ENCODE measurements at regions not wholly inside any gene's neighbourhood (a gene's known extent, or its start where the extent isn't known, plus 50 kb on each side); places are given as distances from the start of the nearest gene placed in this dataset.

DNA sequence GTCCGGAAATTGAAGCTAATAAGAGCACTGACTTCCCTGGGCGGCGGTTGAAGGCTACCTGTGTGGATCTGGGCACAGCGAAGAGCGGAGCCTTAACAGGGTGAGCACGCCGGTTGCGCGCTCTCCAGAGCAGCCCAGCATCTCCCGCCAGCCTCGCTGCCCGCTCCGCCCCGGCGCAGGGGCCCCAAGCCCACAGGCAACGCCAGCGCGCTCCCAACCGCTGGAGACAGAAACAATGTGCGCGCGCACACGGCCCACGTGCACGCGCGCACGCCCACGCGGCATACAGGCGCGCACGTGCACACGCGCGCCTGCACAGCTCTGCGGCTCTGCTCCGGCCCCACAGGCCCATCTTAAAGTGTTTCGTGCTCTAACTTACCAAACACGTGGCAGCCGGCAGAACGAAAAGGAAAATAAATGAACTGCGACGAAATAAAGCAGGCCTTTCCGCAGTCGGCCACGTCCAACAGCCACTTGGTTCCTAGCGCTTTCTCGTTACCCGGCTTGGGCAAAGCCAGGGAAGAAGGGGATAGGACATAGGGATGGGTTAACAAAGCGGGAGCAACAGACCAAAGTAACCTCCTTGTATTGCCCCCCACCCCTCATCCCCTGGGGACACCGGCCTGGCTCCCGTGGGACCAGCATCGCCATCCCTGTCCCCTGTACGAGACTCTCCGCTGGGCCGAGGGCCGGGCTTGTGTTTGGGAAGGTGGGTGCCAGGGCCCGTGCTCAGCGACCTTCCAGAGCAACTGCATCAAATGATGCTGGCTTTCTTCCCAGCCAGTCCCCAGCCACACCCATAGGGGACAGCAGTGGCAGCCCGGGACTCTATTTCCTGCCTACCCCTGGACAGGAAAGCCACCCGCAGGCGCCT, 203.7 kb downstream of the ABHD5 start:
- DNase-seq = peak; percentile 86

DNA sequence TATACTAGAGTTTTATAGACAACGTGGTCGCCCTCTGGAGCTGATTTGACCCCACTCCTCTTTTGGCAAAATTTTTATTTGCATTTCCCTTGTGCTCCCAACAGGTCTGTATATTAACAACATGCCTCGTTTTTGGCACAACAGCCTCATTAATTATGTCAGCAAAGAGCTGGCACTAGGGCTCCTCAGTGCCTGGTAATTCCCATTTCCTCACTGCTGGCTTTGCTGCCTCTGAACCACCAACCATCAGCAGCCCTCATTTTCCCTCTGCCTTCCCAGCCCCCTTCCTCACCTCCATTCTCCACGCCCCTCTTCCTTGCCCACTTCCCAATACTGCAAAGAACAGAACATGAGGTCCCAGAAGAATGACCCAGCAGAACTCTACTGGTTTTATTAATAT, 204.8 kb downstream of the ABHD5 start:
- no peak for DNase-seq

DNA sequence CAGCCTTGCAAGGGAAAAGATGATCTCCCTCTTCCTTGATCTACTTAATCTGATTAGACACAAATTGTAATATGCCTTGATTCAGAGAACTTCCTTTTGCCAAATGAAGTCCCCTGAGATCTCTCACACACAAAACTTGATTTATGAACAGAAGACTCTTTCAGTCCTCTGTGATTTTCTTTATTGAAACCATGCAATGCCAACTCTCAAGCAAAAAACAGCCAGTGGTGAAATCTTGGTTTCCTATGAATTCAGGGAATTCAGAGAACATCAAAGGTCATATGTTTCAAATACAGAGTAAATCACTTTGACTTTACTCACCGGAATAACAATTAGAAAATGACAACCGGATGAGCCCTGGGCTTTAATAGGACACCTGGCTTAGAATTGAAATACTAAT, 211.7 kb downstream of the ABHD5 start:
- no peak for DNase-seq

DNA sequence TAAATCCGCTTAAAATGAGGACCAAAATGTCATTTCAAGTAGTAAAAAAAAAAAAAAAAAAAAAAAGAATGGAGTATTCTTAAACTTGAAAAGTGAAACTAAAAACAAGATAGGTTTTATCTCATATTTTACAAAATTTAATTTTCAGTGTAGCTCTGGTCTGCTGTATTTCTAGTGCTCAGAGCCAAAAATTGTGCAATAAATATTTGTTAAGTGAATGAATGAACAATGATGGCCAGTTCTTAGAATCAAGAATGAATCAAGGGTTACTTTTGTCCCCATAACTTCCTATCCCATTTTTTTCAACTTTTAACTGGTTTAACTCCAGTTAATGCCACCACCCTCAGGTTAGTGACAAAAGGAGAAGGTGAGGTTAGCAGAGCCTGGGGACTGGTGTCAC, 214.4 kb downstream of the ABHD5 start:
- no peak for DNase-seq

DNA sequence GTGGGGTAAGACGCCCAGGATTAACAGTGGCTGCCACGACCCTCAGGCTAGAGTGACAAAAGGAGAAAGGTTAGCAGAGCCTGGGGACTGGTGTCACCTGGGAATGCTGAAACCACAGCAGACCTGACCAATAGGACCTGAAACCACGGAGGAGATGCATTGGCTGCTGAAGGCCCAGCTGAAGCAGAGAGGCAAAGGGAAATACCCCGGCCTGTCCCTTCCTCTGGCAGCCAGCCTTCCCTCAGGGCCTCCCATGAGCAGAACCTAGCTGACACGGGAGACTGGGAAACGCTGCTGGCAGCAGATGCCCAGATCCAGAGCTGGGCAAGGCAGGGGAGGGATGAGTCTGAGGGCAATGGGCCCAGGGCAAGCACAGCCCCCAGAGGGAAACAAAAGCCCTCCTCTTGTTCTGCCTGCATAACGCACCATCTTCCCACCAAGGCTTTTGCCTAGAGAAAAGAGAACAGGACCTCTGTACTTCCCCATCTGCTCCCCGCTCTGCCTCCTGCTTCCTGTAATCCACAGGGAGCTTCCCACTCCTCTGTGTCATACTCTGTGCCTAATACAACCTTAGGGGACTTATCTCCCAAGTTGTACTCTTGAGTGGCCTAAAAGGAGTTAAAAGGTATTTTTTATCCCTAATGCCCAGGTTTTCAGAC, 216.2 kb downstream of the ABHD5 start:
- no peak for DNase-seq

DNA sequence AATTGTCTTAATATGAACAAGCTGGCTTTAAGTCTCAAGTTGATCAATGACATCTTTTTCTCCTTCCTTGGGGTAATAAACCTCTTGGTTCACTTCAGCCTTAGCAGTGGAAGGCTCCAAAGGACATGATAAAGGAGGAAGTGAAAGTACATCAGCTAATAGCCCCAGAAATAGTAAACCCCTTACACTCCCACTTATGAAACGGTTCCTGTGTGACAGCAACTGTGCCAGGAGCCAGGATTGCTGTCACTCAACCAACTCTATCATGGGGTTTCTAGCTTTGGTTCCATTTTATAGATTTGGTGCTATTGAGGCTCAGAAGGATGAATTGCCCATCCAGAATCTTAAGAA, 216.7 kb downstream of the ABHD5 start:
- no peak for DNase-seq

DNA sequence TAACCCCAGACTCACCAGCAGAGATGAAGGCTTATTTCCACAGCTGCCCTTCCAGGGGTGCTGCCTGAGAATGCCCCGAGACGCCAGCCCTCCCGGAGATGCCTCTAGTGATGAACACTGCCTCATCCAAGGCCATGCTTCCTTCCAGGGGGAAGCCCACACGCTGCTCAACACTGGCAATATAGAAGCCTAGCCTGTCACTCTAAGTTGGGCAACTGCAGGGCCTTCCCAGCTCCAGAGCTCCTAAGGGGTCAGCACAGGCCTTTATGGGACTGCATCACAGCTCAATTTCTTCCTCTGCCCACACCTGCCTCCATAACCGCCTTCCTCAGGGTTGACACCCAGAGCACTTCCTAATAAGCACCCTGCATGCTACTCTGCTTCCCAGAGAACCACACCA, 217.7 kb downstream of the ABHD5 start:
- no peak for DNase-seq

DNA sequence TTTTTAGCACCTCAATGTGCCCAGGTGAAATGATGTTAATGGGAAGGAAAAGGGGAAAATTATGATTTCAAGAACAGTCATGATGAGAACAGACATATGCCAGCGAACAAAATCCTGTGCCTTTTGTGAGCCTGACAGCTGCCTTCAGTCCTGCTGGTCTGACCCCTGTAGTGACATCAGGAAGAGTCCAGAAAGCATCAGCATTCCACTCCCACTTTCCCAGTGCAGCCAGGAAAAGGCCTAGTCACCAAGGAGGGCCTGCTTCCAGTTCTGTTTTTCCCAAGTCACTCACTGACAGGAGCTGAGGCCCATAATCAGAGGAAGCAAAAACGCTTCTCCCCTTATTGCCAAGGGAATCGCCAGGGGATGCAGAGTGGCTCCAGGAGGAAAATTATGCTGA, 218.4 kb downstream of the ABHD5 start:
- DNase-seq = no peak

DNA sequence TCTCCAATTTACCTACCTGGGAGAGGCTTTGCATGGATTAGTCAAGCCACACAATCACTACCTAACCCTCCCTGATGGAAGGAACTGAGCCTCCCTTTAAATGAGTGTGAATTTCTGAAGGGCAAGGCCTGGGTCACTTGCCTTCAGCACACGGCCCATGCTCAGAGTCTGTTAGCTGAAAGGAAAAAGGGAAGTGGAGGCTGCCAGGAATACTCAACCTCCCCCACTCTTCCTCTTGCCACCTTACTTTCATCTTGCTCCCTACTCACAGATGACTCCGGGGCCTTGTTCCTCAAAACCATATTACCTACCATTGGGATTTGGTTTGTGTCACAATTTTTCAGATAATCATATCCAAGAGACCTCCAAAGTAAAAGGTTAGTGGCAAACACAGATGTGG, 220.0 kb downstream of the ABHD5 start:
- DNase-seq = no peak

DNA sequence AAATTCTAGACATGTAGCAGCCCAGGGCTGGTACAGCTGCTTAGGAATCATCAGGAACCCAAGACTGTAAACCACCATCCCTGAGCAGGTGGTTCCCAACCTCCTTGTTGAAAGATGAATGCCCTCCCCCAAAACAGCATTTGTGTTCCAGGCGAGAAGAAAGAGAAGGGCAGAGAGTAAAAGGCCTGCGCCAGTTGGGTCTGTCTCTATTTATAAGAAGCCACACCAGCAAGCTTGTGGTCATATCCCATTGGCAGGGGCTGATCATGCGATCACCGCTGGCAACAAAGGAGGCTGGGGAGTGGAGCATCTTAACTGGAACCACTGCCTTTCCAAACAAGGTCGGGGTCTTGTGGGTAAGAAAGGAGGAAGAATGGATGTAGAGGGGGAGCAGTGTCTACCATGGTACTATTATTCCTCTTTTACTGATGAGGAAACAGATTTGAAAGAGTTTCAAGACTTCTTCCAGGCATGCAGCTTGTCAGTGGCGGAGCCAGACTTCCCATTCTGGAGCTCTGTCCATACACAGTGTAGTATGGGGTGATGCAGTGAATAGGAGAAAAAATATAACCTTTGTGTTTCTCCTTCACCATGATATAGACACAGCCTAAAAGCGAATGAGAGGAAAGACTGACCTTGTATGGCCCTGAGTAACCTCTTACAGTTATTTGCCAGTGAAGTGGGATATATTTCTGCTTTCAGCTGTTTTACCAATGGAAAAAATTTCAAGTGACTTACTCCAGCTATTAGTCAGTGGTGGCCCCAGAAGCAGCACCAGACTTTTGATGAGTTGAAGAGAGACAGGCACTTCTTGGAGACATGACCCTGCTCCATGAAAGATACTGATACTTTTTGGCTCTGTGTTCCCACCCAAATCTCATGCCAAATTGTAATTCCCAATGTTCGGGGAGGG, 222.6 kb downstream of the ABHD5 start:
- DNase-seq = no peak

DNA sequence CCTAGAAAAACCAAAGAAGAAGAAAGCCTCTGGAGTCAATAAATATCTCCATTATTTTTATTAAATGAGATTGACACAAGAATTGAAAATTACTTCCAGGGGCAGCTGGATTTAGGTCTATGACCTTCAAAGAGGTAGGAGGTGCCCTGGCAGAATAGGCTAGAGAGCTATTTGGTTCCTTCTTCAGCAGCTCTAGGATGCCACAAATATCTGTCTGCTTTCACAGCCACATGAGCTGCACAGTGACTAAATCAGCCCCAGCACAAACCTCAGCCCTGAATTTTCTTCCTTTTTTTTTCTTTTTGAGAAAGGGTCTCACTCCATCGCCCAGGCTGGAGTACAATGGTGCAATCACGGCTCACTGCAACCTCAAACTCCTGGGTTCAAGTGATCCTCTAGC, 223.5 kb downstream of the ABHD5 start:
- DNase-seq = no peak

DNA sequence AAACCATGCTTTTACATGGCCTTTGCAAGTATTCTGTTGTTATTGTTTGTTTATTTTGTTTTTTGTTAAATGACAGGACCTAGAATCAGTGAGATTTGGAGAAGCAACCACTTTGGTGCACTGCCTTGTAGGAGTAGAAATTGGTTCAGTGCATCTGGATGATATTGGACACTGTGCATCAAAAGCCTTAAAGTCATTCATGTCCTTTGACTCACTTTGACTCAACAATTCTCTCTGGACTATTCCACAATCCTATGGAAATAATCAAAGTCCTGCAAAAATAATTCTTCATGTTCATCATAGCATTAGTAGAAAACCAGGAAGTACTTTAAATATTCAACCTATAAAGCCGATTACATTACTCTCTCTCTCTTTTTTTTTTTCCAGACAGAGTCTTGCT, 224.8 kb downstream of the ABHD5 start:
- no peak for DNase-seq

DNA sequence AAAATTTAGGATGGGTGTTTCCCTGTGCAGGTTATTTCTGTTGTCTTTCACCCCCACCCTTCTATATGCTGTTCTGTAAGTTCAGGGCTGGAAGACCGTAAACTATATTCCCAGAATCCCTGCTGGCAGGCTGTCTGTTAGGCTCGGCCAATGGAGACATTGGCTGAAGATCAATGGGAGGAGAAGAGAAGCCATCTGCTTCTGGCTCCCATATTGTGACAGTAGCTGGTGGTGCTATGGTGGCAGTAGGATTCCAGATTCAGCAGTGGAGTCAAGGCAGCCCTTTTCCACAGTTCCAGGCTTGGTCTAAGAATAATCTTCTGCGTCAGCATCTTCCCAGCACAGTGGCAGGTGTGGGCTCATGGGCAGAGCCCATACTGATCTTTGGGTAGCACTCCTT, 226.6 kb downstream of the ABHD5 start:
- DNase-seq = no peak

DNA sequence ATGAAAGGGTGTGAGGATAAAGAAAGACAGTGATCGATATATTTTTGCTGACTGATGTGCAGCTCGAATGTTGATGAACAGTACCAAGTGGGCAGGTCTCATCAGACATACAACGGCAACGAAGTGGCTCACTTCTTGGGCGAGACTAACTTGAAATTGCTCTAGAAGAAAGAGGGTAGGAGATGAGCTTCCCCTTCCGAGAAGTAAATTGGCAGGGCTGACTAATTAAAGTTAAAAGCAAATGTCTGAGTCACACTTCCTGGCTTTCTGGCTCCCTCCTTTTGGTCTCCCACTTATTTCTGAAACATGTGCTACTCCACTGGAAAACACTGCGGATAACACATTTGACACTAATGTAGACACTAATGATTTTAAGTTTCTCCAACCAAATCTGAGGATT, 228.3 kb downstream of the ABHD5 start:
- DNase-seq = no peak

DNA sequence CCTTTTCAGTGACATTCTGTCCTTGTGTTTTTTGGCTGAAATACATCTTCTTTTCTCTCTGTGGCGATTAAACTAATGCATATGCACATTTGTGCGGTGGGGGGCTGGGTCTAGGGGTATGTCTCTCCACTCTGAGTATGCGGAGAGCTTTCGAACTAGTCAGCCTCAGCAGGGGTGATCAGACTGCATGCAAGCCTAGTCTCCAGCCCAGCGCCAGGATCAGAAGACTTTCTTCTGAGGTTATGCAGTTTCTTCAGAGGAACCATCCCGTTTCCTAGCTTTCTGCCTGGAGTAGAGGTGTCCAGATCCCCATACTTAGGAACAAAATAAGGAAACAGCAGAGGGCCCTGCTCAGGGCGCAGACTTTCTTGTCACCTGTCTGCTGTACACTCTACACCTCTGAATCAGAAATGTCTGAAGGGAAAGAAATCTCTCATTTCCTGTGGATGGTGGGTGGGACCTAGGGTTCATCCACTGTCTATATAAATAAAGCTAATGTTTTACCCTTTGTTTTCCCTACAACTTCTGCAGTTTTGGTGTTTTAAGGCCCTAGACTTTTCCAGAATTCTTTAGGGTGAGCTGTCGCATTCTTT, 230.4 kb downstream of the ABHD5 start:
- DNase-seq = no peak

DNA sequence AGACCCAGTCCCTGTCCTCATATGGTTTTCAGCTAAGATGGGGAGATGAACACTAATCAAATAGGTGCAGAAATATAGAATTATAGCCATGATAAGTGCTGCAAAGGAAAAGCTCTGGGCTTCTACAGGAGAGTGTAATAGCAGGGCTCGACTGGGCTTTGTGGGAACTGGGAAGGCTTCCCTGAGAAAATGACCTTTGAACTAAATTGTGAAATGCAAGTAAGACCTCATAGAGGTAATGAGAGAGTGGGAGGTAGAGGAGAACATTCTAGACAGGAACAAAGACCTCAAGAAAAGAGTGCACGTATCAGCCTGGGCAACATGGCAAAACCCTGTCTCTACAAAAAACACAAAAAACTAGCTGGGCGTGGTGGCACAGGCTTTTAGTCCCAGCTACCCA, 231.6 kb downstream of the ABHD5 start:
- no peak for DNase-seq

DNA sequence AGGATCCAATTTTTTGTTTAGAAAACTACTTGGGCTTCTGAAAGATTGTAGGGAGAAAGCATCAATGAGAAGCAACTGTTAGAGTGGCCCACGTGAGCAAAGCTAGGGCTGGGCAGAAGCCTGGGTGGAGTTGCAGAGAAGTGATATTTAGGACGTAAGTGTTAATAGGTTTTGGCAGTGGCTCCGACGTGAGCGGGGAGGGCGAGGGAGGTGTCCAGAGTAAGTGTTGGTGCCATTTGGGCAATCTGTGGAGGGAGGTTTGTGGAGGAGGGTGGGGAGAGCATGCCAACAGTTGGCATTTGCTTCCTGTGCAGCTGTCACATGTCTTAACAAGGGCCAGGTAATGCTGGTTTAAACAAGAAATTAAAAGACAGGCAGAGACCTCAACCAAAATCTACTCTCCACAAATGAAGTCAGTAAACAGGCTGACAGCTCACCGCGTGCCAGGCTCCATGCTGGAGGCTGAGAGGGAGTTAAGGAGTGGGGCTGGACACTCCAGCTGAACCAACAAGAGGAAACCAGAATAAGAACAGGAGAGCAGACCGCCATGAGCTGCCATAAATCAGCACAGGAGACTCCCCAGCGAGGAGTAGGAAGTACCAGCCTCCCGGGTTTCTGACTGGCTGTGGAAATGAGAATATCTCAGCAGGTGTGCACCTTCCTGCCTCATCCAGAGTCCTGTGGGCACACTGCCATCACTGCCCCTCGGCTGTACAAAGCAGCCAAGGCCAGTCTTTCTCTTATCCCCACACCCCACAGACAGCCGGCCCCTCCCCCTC, 232.6 kb downstream of the ABHD5 start:
- DNase-seq = no peak

DNA sequence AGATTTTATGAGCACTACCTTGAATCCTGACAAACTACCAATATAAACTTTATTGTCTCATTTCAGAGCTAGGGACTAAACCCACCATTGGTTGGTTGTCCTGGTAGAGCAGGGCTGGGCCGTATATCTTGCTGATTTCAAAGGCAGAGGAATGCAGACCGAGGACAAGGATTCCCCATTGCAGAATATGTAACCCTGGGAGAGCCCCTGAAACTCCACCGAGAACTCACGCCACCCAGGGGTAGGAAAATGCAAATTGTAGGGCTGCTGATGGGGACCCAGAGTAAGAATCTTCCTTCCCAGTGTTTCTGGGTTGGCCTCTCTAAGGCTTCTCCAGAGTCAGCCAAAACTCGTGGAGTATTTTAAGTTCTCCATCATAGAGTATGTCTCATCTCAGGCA, 235.3 kb downstream of the ABHD5 start:
- no peak for DNase-seq

DNA sequence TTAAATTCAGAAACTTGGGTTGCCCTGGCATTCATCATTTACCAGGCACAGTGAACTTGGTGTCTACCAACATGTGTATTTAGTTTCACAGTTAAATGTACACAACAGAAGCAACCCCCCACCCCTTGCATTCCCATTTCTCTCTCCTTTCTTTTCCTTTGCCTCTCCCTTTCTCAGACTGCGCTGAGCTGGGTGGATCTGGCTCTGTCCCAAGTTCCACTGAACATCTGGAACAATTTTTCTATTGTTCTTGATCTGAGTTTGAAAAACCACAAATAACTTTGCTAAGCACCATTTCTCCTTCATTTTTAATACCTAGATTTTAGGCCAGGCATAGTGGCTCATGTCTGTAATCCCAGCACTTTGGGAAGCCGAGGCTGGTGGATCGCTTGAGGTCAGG, 242.2 kb downstream of the ABHD5 start:
- peak; percentile 64 for DNase-seq

DNA sequence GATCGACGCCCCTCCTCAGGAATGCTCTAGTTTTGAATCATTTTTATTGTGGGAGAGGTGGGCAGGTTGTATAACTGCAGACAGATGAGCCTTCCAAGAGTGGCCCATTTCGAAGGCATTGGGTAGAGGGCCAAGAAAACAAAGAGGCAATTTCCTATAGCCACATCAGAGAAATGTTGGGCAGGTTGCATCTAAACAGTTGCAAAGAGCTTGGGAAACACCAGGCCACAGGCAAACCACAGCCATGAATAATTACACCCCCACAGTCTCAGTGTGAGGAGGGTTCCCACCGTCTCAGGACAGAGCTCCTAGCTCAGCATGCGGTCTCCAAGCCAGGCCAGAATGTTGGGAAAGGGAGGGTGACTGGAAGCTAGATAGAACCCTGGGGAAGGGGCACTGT, 257.3 kb downstream of the ABHD5 start:
- DNase-seq = no peak

DNA sequence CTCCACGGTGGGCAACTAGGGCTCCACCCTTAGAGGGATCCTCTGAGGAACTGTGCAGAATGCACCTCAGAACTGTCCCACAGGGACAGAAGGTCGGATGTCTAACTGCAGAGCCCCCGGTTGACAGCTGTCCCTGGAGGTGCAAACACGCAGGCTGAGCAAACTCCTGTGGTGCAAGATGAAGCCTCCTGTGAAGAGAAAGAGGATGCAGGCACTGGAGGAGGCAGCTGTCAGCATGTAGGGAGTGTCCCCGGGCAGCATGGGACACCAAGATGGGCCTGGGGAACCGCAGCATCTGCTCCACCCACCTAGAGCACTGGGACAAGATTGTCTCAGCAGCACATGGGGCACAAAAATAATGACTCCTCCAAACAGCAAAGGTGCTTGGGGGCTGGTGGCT, 258.9 kb downstream of the ABHD5 start:
- DNase-seq = no peak

DNA sequence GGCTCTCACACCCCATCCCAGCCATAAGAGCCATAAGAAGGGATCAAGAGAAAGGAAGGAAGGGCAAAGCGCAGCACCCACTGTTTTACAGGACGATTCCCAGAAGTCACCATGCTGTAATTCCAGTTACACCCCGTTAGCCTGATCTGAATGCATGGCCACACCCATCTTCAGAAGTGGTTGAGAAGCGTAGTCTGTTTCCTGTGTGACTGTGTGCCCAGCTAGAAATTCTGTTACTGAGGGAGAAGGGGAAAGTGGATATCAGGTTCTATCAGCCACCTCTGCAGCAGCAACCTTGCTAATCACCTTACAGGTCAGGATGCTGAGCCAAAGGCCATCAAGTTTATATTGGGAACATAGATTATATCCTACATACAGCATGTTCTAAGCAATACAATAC, 260.0 kb downstream of the ABHD5 start:
- no peak for DNase-seq
